IMR-90 (cell line): ENCODE measurements at regions not wholly inside any gene's neighbourhood (a gene's known extent, or its start where the extent isn't known, plus 50 kb on each side); places are given as distances from the start of the nearest gene placed in this dataset.

Experiments
- ATAC-seq: fragments of 200-7000 bp; cut with Tn5 transposase; 2 replicates; pipeline ENCODE4 v1.9.1; 2020; ENCODE audit warnings: low read depth, mild to moderate bottlenecking, moderate library complexity
- BruUV-seq: library from RNA; stranded (reverse); fragments of 400-500 nt; replicated peaks from 2 replicates; lab custom pipeline; 2021; lab: Mats Ljungman, UMichigan
- CTCF ChIA-PET: fragments of 300-600 bp; formaldehyde crosslinking; extraction: SDS; loops from one replicate; lab custom pipeline; 2021; ENCODE audit warnings: antibody characterized with exemption; lab: Yijun Ruan, JAX
- POLR2A ChIA-PET: fragments of 300-600 bp; sonication (Branson Sonifier 250); formaldehyde crosslinking; loops from one replicate; lab custom pipeline; 2022; ENCODE audit warnings: antibody characterized with exemption; ENCODE audit not compliant: unreplicated experiment; lab: Charles Lee
- DNase-seq: peaks from one replicate; pipeline ENCODE4 v3.0.0; 2013
- H2AFZ ChIP-seq: replicated peaks from 2 replicates; pipeline ENCODE3; 2013; ENCODE audit warnings: low read length, mild to moderate bottlenecking; ENCODE audit not compliant: poor library complexity
- H2AK5ac ChIP-seq: 2 replicates; pipeline ENCODE4 v1.6.1; 2013; ENCODE audit warnings: low read depth, low read length, inconsistent platforms
- H2AK9ac ChIP-seq: replicated peaks from 2 replicates; pipeline ENCODE3; 2013; ENCODE audit warnings: mild to moderate bottlenecking, low read depth, low read length, moderate library complexity; ENCODE audit not compliant: poor library complexity
- H2BK120ac ChIP-seq: 2 replicates; pipeline ENCODE4 v1.6.1; 2013; ENCODE audit warnings: low read depth, low read length, inconsistent platforms
- H2BK15ac ChIP-seq: 3 replicates; pipeline ENCODE4 v1.6.1; 2013; ENCODE audit warnings: low read depth, low read length, inconsistent platforms
- H2BK20ac ChIP-seq: 2 replicates; pipeline ENCODE4 v1.6.1; 2013; ENCODE audit warnings: low read depth, mild to moderate bottlenecking, inconsistent platforms, low read length, moderate library complexity
- H2BK5ac ChIP-seq: 2 replicates; pipeline ENCODE4 v1.6.1; 2013; ENCODE audit warnings: mild to moderate bottlenecking, low read depth, low read length, inconsistent platforms; ENCODE audit not compliant: poor library complexity, severe bottlenecking
- H3K14ac ChIP-seq: replicated peaks from 2 replicates; pipeline ENCODE4 v1.6.1; 2013; ENCODE audit warnings: low read depth, low read length, inconsistent platforms
- H3K18ac ChIP-seq: 2 replicates; pipeline ENCODE4 v1.6.1; 2013; ENCODE audit warnings: low read depth, low read length, control low read depth
- H3K23ac ChIP-seq: 2 replicates; pipeline ENCODE4 v1.6.1; 2013; ENCODE audit warnings: low read depth, low read length, inconsistent platforms
- H3K27ac ChIP-seq: 2 replicates; pipeline ENCODE4 v1.5.1; 2013; ENCODE audit warnings: mild to moderate bottlenecking, control low read depth, low read length; ENCODE audit not compliant: insufficient read depth
- H3K27me3 ChIP-seq: 2 replicates; pipeline ENCODE4 v1.6.1; 2013; ENCODE audit warnings: low read length; ENCODE audit not compliant: control insufficient read depth, insufficient read depth
- H3K36me3 ChIP-seq: 2 replicates; pipeline ENCODE4 v1.6.1; 2013; ENCODE audit warnings: low read length, mixed read lengths; ENCODE audit not compliant: control insufficient read depth, insufficient read depth
- H3K4ac ChIP-seq: 2 replicates; pipeline ENCODE4 v1.6.1; 2013; ENCODE audit warnings: low read depth, low read length, inconsistent platforms
- H3K4me1 ChIP-seq: 2 replicates; pipeline ENCODE4 v1.6.1; 2013; ENCODE audit warnings: low read length, mixed read lengths; ENCODE audit not compliant: control insufficient read depth, insufficient read depth
- H3K4me2 ChIP-seq: 2 replicates; pipeline ENCODE4 v1.6.1; 2013; ENCODE audit warnings: low read depth, mild to moderate bottlenecking, control low read depth, low read length, moderate library complexity
- H3K4me3 ChIP-seq: 2 replicates; pipeline ENCODE4 v1.5.1; 2013; ENCODE audit warnings: low read depth, mild to moderate bottlenecking, control low read depth, low read length, moderate library complexity; ENCODE audit not compliant: insufficient read depth
- H3K56ac ChIP-seq: 2 replicates; pipeline ENCODE4 v1.6.1; 2013; ENCODE audit warnings: low read length, inconsistent platforms; ENCODE audit not compliant: insufficient read depth; ENCODE audit errors: extremely low read depth
- H3K79me1 ChIP-seq, 2 experiments: 2 replicates each; pipeline ENCODE4 v1.6.1; 2013; ENCODE audit warnings: low read length in 2 of 2, inconsistent platforms in 1 of 2, low read depth in 1 of 2
- H3K9ac ChIP-seq: 2 replicates; pipeline ENCODE4 v1.6.1; 2013; ENCODE audit warnings: low read depth, low read length, control low read depth
- H3K9me1 ChIP-seq: 2 replicates; pipeline ENCODE4 v1.6.1; 2013; ENCODE audit warnings: low read length, inconsistent platforms; ENCODE audit not compliant: insufficient read depth
- H3K9me3 ChIP-seq: 2 replicates; pipeline ENCODE4 v1.6.1; 2013; ENCODE audit warnings: low read length; ENCODE audit not compliant: control insufficient read depth, insufficient read depth
- H4K20me1 ChIP-seq: 2 replicates; pipeline ENCODE4 v1.6.1; 2013; ENCODE audit warnings: low read length, inconsistent platforms; ENCODE audit not compliant: insufficient read depth
- H4K5ac ChIP-seq: 2 replicates; pipeline ENCODE4 v1.6.1; 2013; ENCODE audit warnings: mild to moderate bottlenecking, low read depth, low read length, control low read depth
- H4K8ac ChIP-seq, 2 experiments: 2 replicates each; pipeline ENCODE4 v1.6.1; 2013; ENCODE audit warnings: low read depth in 2 of 2, low read length in 2 of 2, control low read depth in 1 of 2, inconsistent platforms in 1 of 2
- H4K91ac ChIP-seq: 2 replicates; pipeline ENCODE4 v1.6.1; 2013; ENCODE audit warnings: low read depth, low read length, inconsistent platforms; ENCODE audit not compliant: insufficient read depth
- BHLHE40 ChIP-seq: fragments of 150-350 bp; IDR thresholded peaks from 2 replicates; pipeline ENCODE4 v1.6.1; 2016; ENCODE audit warnings: mild to moderate bottlenecking, low read depth, low read length
- CEBPB ChIP-seq: IDR thresholded peaks from 2 replicates; pipeline ENCODE4 v1.6.1; 2012; ENCODE audit warnings: low read depth, low read length, improper control_type of control experiment
- CHD1 ChIP-seq: IDR thresholded peaks from 2 replicates; pipeline ENCODE4 v1.6.1; 2012; ENCODE audit warnings: low read depth, low read length, improper control_type of control experiment
- FOS ChIP-seq: fragments of 150-350 bp; IDR thresholded peaks from 2 replicates; pipeline ENCODE4 v1.6.1; 2016; ENCODE audit warnings: low read depth, low read length
- RAD21 ChIP-seq: IDR thresholded peaks from 2 replicates; pipeline ENCODE4 v1.6.1; 2012; ENCODE audit warnings: low read length, improper control_type of control experiment
- whole genome bisulfite sequencing, 2 experiments: methylation state at CpG; one replicate each; pipeline versions ENCODE4 v1.1.5 to v1.1.7; 2013; ENCODE audit warnings: missing lambda C conversion rate in 2 of 2; ENCODE audit not compliant: insufficient read length in 1 of 2; ENCODE audit errors: extremely low coverage in 2 of 2; 5-methylcytosine and 5-hydroxymethylcytosine counted together
- dilution Hi-C: fragments of 300-500 bp; cut with HindIII; formaldehyde crosslinking; loops from one replicate; pipeline ENCODE4 v1.14.3; 2018; ENCODE audit warnings: low sequenced_read_pairs; ENCODE audit not compliant: unreplicated experiment
- in situ Hi-C: fragments of 300-500 bp; cut with MboI; formaldehyde crosslinking; loops from 3 replicates; pipeline ENCODE4 v1.14.3; 2019; ENCODE audit warnings: low sequenced_read_pairs, inconsistent platforms, mixed read lengths
- intact Hi-C: fragments of 100-400 bp; cut with micrococcal nuclease; formaldehyde crosslinking; loops from 2 replicates; pipeline ENCODE4 v1.10.0; 2022

- Histone ChIP-seq H3K79me1 (no peaks in the 10 kb centered on the region), H2AFZ (no peak overlapping the region), H2AK9ac (no peak overlapping the region), H3K23ac (no peak overlapping the region), H3K9ac (no peak overlapping the region), H3K18ac (no peak overlapping the region), H3K27ac (no peak overlapping the region), H2BK15ac (no peak overlapping the region), H3K56ac (no peak overlapping the region), H3K27me3 (no peaks in the 10 kb centered on the region), H3K9me3 (no peaks in the 10 kb centered on the region), H4K91ac (no peak overlapping the region), H3K4me2 (no peak overlapping the region), H3K36me3 (no peaks in the 10 kb centered on the region), H3K4ac (no peak overlapping the region), H4K5ac (no peak overlapping the region), H3K4me3 (no peak overlapping the region), H4K20me1 (no peaks in the 10 kb centered on the region), H2BK5ac (no peak overlapping the region), H2BK20ac (no peak overlapping the region), H3K4me1 (no peaks in the 10 kb centered on the region), H3K14ac (no peak overlapping the region), H2BK120ac (no peak overlapping the region), H4K8ac (no peak overlapping the region), H3K9me1 (no peaks in the 10 kb centered on the region), H2AK5ac (no peak overlapping the region)
- no peak for TF ChIP-seq FOS
- TF ChIP-seq RAD21, result no peak
- no peak for TF ChIP-seq BHLHE40
- TF ChIP-seq CEBPB, result no peak
- no peak for TF ChIP-seq CHD1
- in situ Hi-C loops, result no loop called here
- intact Hi-C loops, result no loop called here
- dilution Hi-C loops, result no loop called here
- no TSS peak for BruUV-seq
- WGBS, 2 experiments, result no CpG with 5 or more reads among the region's 2 CpGs
- ATAC-seq (no peak), DNase-seq (no peak)
- ChIA-PET CTCF (no interaction called here), POLR2A (no interaction called here)
Measured at GRCh38 chr13:44749906-44750305, 173.8 kb upstream of the TSC22D1 start.
